Neural progenitor cell (in vitro differentiated cells): ENCODE measurements at regions not wholly inside any gene's neighbourhood (a gene's known extent, or its start where the extent isn't known, plus 50 kb on each side); places are given as distances from the start of the nearest gene placed in this dataset.

Experiments used
- DNase-seq: peaks from one replicate; pipeline ENCODE4 v3.0.0-alpha.2; 2016; ENCODE audit warnings: low spot score
- H2AFZ ChIP-seq: fragments of 200-600 bp; sonication (generic); replicated peaks from 2 replicates; pipeline ENCODE4 v1.6.1; 2016; ENCODE audit warnings: antibody characterized with exemption
- H3F3A ChIP-seq: fragments of 200-600 bp; sonication (generic); 2 replicates; pipeline ENCODE4 v1.6.1; 2016; ENCODE audit warnings: antibody characterized with exemption, low read depth
- H3K27ac ChIP-seq: fragments of 200-600 bp; sonication (generic); 2 replicates; pipeline ENCODE4 v1.5.1; 2016; ENCODE audit warnings: mild to moderate bottlenecking
- H3K27me3 ChIP-seq: fragments of 200-600 bp; sonication (generic); 2 replicates; pipeline ENCODE4 v1.6.1; 2016; ENCODE audit warnings: mild to moderate bottlenecking, moderate library complexity
- H3K36me3 ChIP-seq: fragments of 200-600 bp; sonication (generic); 2 replicates; pipeline ENCODE4 v1.5.1; 2016
- H3K4me1 ChIP-seq: fragments of 200-600 bp; sonication (generic); 2 replicates; pipeline ENCODE4 v1.6.1; 2016; ENCODE audit warnings: mixed run types
- H3K4me2 ChIP-seq: fragments of 200-600 bp; sonication (generic); 2 replicates; pipeline ENCODE4 v1.6.1; 2016
- H3K4me3 ChIP-seq: fragments of 200-600 bp; sonication (generic); 2 replicates; pipeline ENCODE4 v1.5.1; 2016
- H3K79me2 ChIP-seq: fragments of 200-600 bp; sonication (generic); 2 replicates; pipeline ENCODE4 v1.6.1; 2016; ENCODE audit warnings: low read depth
- H3K9ac ChIP-seq: fragments of 200-600 bp; sonication (generic); 2 replicates; pipeline ENCODE4 v1.6.1; 2016
- H3K9me3 ChIP-seq: fragments of 200-600 bp; sonication (generic); 2 replicates; pipeline ENCODE4 v1.5.1; 2016; ENCODE audit warnings: low read depth
- H4K20me1 ChIP-seq: fragments of 200-600 bp; sonication (generic); 2 replicates; pipeline ENCODE4 v1.6.1; 2016; ENCODE audit warnings: low read depth
- H3K27ac Mint-ChIP-seq: 3 replicates; pipeline ENCODE4 v1.8.0; 2021; ENCODE audit warnings: mixed read lengths
- H3K27me3 Mint-ChIP-seq: 2 replicates; pipeline ENCODE4 v1.8.0; 2022; ENCODE audit warnings: low read depth, mild to moderate bottlenecking, inconsistent platforms, moderate library complexity, mixed read lengths; ENCODE audit not compliant: insufficient read depth
- H3K36me3 Mint-ChIP-seq: 3 replicates; pipeline ENCODE4 v1.8.0; 2021; ENCODE audit warnings: mixed read lengths
- H3K4me1 Mint-ChIP-seq: 3 replicates; pipeline ENCODE4 v1.8.0; 2021; ENCODE audit warnings: mixed read lengths
- H3K4me3 Mint-ChIP-seq: 3 replicates; pipeline ENCODE4 v1.8.0; 2021; ENCODE audit warnings: mild to moderate bottlenecking, moderate library complexity, mixed read lengths
- H3K9me3 Mint-ChIP-seq: 3 replicates; pipeline ENCODE4 v1.8.0; 2020; ENCODE audit warnings: mixed read lengths
- EZH2 ChIP-seq: fragments of 200-600 bp; sonication (generic); IDR thresholded peaks from 2 replicates; pipeline ENCODE4 v1.6.1; 2017; ENCODE audit warnings: antibody characterized with exemption, mild to moderate bottlenecking, moderate library complexity
- EZH2phosphoT487 ChIP-seq: fragments of 200-600 bp; sonication (generic); IDR thresholded peaks from 2 replicates; pipeline ENCODE4 v1.6.1; 2017; ENCODE audit warnings: antibody characterized with exemption
- TF ChIP-seq, protein P1 (sequence below): fragments of 200-600 bp; sonication (generic); IDR thresholded peaks from 2 replicates; pipeline ENCODE4 v1.5.1; 2017; ENCODE audit warnings: antibody characterized with exemption, mild to moderate bottlenecking

DNA sequence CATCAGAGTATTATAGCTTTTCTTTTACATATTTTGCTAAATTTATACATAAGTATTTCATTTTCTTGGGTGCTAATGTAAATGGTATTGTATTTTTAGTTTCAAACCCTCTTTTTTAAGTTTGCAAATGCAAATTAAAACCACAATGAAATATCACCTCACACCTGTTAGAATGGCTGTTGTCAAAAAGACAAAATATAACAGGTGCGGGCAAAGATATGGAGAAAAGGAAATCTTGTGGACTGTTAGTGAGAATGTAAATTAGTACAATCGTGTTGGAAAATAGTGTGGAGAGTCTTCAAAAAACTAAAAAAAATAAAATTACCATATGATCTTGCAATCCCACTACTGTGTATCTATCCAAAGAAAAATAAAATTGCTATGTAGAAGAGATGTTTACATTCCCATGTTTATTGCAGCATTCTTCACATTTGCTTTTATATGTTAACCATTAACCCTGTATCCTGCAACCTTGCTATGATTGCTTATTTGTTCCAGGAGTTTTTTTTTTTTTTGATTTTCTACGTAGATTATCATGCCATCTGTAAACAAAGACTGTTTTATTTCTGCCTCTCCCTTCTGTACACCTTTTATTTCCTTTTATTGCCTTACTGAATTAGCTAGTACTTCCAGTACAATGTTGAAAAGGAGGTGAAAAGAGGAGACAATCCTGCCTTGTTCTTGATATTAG lies 405.4 kb upstream of the MIS18BP1 start:
- Mint-ChIP-seq H3K36me3 (no peaks in the 10 kb centered on the region), H3K27me3 (no peaks in the 10 kb centered on the region), H3K27ac (no peak overlapping the region), H3K9me3 (peaks cover 2% of the 10 kb centered on the region), H3K4me1 (no peaks in the 10 kb centered on the region), H3K4me3 (no peak overlapping the region)
- Histone ChIP-seq H3K4me2 (no peak overlapping the region), H3F3A (no peaks in the 10 kb centered on the region), H3K9ac (no peak overlapping the region), H3K27ac (no peak overlapping the region), H3K9me3 (no peaks in the 10 kb centered on the region), H4K20me1 (no peaks in the 10 kb centered on the region), H3K4me1 (no peaks in the 10 kb centered on the region), H3K27me3 (no peaks in the 10 kb centered on the region), H3K36me3 (no peaks in the 10 kb centered on the region), H3K4me3 (no peak overlapping the region), H2AFZ (no peak overlapping the region), H3K79me2 (no peaks in the 10 kb centered on the region)
- DNase-seq = no peak
- TF ChIP-seq, protein P1, sequence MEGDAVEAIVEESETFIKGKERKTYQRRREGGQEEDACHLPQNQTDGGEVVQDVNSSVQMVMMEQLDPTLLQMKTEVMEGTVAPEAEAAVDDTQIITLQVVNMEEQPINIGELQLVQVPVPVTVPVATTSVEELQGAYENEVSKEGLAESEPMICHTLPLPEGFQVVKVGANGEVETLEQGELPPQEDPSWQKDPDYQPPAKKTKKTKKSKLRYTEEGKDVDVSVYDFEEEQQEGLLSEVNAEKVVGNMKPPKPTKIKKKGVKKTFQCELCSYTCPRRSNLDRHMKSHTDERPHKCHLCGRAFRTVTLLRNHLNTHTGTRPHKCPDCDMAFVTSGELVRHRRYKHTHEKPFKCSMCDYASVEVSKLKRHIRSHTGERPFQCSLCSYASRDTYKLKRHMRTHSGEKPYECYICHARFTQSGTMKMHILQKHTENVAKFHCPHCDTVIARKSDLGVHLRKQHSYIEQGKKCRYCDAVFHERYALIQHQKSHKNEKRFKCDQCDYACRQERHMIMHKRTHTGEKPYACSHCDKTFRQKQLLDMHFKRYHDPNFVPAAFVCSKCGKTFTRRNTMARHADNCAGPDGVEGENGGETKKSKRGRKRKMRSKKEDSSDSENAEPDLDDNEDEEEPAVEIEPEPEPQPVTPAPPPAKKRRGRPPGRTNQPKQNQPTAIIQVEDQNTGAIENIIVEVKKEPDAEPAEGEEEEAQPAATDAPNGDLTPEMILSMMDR = no peak
- no peak for TF ChIP-seq EZH2phosphoT487
- no peak for TF ChIP-seq EZH2

DNA sequence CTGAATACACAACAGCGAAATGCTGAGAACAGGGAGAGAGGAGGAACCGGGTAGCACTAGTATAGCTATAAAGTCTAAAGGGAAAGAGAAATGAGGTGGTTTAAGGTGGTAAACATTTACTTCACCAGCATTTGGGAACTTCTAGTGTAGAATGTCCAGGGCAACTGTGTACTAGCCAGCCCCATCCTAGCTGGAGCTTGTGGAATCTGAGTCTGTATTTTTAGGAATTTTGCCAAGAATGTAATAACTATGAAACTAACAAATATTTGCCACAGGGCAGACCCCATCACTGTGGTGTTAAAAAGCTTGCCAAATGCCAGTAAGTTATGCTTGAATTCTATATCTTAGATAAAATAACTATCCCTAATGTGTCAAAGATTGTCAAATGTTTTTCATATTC lies 398.9 kb upstream of the MIS18BP1 start:
- Histone ChIP-seq H3K9me3 (no peaks in the 10 kb centered on the region), H3F3A (no peaks in the 10 kb centered on the region), H3K27me3 (no peaks in the 10 kb centered on the region), H2AFZ (no peak overlapping the region), H3K27ac (no peak overlapping the region), H3K9ac (no peak overlapping the region), H3K4me2 (no peak overlapping the region), H3K4me3 (no peak overlapping the region), H4K20me1 (no peaks in the 10 kb centered on the region), H3K4me1 (no peaks in the 10 kb centered on the region), H3K36me3 (no peaks in the 10 kb centered on the region), H3K79me2 (no peaks in the 10 kb centered on the region)
- Mint-ChIP-seq H3K27me3 (no peaks in the 10 kb centered on the region), H3K9me3 (no peaks in the 10 kb centered on the region), H3K4me3 (no peak overlapping the region), H3K36me3 (no peaks in the 10 kb centered on the region), H3K4me1 (no peaks in the 10 kb centered on the region), H3K27ac (no peak overlapping the region)
- no peak for DNase-seq
- TF ChIP-seq EZH2phosphoT487 (no peak), EZH2 (no peak)
- TF ChIP-seq, protein P1 = no peak

DNA sequence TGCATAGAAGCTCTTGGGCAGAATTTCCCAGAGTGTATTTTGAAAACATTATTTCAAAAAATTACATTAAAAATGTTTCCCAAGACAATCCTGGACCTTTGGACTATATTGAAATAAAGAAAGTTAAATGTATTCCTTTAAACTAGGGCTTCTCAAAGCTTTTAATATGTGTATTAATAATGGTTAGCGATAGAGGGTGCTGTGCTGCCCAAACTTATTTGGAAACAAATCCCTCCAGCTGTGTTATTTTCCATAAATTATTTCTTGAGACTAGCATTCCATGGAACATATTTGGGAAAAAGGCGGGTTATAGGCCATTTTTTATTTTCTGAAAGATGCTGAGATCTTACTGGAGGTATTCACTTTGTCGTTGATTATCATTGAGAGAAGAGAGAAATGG lies 397.8 kb upstream of the MIS18BP1 start:
- H3K36me3 Mint-ChIP-seq = no peaks in the 10 kb centered on the region
- H3K4me3 Mint-ChIP-seq = no peak overlapping the region
- H3K4me3 ChIP-seq = no peak overlapping the region
- DNase-seq = no peak
- no peaks in the 10 kb centered on the region for H3K9me3 ChIP-seq
- no peak overlapping the region for H3K9ac ChIP-seq
- H2AFZ ChIP-seq = no peak overlapping the region
- H3F3A ChIP-seq = no peaks in the 10 kb centered on the region
- no peaks in the 10 kb centered on the region for H3K4me1 Mint-ChIP-seq
- H3K27ac Mint-ChIP-seq = no peak overlapping the region
- no peaks in the 10 kb centered on the region for H3K4me1 ChIP-seq
- H4K20me1 ChIP-seq = no peaks in the 10 kb centered on the region
- no peaks in the 10 kb centered on the region for H3K36me3 ChIP-seq
- no peaks in the 10 kb centered on the region for H3K9me3 Mint-ChIP-seq
- TF ChIP-seq, protein P1 = peak; percentile 27
- no peak for TF ChIP-seq EZH2phosphoT487
- no peak for TF ChIP-seq EZH2
- no peaks in the 10 kb centered on the region for H3K79me2 ChIP-seq
- no peak overlapping the region for H3K4me2 ChIP-seq
- H3K27me3 ChIP-seq = no peaks in the 10 kb centered on the region
- no peaks in the 10 kb centered on the region for H3K27me3 Mint-ChIP-seq
- H3K27ac ChIP-seq = no peak overlapping the region
